NCI-H128 (cell line): ENCODE measurements at regions not wholly inside any gene's neighbourhood (a gene's known extent, or its start where the extent isn't known, plus 50 kb on each side); places are given as distances from the start of the nearest gene placed in this dataset.

ENCODE experiments used
- DNase-seq: peaks from one replicate; lab custom pipeline; 2025; ENCODE audit not compliant: unreplicated experiment; lab: John Stamatoyannopoulos, UW

DNA sequence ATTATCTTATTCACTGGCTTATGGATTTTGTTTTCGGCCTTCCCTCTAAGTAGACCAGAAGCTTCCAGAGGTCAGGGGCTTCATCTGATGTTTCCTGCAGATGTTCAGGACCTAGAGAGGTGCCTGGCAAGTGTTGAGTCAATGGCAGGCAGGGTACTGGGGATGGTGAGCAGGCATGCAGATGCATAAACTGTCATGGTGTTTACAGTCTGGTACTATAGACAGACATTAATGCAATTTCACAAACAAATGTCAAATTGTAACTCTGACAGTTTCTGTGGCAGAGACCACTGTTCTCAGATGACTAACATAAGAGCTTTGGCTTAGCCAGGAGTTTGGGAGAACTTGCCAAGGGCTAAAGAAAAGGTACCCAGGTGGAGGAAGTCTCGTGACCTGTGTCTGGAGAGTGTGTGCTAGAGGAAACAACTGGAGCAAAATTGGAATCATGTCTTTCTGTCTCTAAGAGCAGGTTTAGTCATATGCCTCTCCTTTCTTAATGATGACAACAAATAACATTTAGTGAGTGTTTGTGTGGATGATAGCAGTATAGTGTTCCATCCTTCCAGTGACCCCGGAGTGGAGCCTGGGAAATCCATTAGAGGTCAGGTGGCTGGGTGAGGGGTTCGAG, 53.7 kb upstream of the TRAK1 start:
- no peak for DNase-seq

DNA sequence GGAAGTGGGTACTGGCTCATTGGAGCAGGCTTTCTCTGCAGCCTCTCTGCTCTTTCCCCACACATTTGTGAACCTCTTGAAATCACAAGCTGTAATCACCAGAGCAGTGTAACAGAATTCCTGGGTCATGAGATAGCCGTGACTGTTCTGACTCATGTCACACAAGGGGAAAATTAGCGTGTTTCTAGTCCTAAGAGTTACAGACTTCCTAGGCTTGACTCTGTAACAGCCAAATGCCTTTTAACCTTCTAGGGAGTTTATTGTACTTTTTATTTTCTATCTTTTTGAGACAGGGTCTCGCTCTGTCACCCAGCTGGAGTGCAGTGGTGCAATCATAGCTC, 54.7 kb upstream of the TRAK1 start:
- DNase-seq = no peak

DNA sequence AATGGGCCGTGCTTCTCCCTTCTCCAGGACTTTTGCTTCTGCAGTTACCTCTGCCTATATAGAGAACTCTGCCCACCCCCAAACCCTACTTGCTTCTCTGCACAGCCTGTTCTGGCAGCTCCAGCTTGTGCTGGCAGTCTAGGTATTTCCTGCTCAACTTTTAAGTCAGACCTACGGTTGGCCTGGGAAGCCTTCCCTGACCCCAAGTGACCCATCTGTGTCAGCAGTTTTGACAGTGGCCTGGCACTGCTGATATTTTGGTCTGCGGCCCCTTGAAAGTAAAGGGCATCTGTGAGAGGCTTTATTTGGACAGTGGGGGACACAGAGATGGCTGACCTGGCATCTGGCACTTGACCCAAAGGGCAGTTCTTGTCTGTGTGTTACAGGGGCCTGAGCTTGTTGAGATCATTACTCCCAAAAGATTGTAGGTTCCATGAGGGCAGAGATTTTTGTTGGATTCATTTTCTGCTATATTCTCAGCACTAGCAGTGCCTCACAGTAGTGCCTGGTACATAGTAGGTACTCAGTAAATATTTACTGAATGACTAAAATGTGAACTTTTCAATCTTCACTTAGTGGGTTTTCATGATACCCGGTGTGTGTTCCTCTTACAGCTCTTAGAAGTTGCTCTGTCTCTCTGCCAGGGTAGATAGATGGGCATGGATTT, 55.2 kb upstream of the TRAK1 start:
- no peak for DNase-seq

DNA sequence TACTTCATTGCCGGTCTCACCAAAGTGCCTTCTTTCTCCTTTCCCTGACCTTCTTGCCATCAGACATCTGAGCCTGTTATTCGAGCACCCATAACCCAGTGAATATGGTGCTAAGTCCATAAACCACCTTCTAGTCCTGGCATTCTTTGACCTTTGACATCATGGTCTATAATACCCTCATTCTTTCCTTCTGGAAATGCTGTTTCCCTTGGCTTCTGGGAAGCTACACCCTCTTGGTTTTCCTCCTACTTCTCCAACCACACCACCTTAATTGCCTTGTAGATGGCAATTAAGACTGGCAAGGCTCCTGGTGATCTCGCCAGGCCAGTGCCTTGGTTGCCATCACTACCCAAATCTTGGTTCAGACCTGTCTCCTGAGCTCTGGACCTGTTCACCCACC, 56.1 kb upstream of the TRAK1 start:
- DNase-seq = no peak

DNA sequence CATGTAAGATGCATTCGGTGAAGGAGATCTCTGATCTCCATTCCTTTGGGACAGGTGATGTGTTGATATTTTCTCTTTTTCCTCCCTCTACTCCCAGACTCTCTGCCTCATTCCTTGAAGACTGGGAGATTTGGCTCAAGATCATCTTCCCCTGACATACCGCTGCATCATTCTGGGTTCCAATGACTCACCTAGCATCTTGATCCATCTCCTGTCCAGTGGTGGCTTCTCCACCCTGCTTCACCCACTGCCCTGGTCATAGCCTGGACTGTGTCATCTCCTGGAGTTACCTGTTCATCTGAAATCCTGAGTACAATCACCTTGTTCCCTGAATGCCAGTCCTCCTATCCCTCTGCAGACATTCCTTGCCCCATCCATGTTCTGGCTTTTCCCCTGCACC, 57.4 kb upstream of the TRAK1 start:
- DNase-seq = no peak

DNA sequence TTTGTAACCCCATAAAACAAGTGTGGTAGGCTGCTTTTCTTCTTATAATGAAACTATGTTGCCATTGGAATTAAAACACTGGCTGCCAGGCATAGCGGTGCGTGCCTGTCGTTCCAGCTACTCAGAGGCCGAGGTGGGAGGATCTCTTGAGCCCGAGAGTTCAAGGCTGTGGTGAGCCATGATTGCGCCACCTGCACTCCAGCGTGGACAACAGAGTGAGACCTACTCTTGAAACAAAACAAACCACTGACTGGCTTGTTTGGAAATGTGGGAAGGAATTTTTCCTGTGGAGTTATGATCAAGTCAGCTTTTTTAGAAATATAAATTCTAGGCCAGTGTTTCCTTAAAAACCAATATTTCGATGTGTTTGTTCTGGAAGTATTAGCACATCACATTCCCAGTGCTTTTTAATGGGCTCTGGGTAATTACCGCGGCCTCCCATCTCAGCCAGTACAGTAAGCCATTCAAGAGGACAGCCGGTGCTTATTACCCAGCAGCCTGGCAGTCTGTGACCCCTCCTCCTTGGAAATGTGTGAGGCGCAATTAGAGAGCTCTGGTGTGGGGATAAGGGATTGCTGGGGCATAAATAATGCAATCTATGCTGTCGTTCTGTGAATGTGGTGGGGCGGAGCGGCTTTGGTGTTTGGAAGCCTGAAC, 58.3 kb upstream of the TRAK1 start:
- DNase-seq = no peak

DNA sequence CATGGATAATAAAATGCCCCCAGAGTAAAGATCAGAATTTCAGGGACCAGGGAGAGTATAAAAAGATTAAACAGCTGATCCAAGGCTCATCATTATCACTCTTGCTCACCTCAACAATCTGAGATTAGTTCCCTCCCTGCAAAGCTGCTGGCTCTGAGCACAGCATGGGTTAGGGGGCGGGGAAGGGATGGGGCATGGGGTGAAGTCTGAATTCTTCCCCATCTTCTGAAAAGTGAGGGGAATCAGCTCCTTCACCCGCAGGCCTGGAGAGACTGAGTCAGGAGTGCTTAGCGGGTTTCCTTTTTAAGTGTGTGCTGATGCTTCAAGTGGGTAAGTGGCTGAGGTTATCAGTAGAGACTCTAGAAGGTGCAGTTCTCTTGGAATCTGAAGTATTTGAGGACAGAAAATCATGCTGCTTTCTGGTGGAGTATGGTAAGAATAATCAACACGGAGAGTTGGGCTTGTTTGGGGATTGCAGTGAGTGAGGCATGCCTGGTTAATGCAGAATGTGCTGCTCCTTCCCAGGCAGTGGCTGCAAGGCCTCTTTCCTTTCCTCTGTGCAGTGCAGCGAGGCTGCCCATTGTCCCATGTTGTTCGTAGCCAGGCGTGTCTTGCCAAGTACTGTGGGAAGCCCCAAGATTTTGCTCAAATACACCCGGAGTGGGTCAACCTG, 59.2 kb upstream of the TRAK1 start:
- DNase-seq = no peak

DNA sequence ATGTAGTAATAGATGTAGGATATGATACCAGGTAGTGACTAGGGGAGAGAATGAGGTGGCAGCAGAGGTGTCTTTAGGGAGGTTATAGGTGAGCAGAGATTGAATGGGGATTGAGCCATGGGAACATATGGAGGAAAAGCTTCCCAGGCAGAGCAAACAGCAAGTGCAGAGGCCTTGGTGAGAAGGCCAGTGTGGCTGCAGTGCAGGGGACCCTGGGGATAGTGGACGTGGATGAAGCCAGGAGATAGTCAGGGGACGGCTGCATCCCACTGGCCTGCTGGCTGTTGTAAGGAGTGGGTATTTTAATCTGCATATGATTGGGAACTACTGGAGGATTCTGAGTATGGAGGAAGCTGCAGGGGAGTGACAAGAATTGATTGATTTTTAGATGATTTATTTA, 62.7 kb upstream of the TRAK1 start:
- DNase-seq = no peak

DNA sequence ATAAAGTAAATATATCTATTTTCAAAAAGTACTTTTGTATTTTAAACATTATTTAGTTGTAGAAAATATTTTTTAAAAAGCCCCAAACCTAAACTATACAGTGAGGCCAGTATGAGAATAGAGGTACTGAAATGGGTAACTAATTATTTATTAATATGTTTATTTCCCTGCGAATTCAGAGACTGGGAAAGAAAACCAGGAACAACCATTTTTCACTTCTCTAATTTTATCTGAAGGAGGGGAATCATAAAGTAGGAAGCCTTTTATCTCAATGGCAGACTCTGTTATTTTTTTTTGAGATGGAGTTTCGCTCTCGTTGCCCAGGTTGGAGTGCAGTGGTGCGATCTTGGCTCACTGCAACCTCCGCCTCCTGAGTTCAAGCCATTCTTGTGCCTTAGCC, 63.6 kb upstream of the TRAK1 start:
- no peak for DNase-seq

DNA sequence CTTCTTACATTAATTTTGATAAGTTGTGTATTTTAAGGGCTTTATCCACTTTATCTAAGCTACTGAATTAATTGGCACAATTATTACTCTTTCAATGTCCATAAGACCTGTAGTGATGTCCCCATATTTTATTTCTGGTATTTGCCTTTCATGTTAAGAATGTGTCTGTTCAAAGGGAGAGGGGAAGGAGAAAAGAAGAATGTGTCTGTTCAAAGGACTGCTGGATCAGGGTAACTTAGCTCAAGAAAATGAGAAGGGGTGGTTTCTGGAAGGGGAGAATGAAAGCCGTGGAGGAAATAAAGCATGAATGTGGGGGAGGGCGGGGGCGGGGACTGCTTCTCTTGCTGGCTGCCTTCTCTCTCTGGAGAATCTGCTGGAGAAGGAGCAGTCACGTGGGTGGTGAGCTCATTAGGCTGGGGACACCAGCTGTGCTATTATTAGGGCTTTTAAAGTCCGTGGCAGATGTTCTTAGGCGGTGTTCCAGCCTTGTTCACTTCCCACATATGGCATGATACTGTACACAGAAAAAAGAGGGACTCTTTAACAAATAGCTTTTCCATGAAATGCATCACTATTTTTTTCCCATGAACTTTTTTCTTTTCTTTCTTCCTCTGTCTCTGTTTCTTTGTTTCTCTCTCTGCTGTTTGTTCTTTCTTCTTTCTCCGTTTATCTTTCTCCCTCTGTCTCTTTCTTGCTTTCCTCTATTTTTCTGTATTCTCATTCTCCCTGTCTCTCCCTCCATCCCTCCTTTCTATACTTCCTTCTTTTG, 63.7 kb upstream of the ULK4 start:
- DNase-seq = peak; percentile 45

DNA sequence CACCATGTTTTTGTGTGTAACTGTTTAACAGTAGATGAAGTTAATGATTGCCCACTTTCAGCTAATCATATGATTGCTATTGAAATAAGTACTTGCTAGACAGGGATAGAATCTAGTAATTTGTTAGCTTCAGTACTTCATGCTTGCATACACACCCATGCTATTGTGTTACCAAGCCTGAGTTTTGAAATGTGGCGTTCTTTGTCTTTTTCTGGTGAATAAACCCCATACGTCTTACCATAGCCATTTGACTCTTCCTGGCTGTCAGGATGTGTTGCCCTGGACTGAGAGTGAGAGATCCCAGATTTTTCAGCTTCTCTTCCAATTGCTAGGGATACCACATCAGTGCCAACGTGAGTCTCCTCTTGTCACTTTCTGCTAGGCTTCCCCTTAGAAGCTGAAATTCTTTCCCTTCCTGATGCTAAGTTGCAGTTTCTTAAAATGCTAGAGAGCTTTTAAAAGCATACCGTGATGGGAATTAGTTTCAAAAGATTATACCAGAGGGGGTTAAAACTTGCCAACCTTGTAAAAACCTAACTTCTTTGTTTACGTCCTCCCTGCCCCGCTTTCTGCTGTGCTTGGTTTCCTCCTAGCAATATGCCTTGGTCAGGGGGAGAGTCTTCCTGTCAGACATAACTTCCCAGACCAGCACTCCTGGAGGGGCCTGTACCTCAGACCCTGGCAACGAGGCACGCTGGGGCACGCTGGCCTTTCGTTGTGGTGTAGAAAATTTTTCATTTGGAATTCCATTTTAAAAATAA, 62.9 kb upstream of the ULK4 start:
- no peak for DNase-seq

DNA sequence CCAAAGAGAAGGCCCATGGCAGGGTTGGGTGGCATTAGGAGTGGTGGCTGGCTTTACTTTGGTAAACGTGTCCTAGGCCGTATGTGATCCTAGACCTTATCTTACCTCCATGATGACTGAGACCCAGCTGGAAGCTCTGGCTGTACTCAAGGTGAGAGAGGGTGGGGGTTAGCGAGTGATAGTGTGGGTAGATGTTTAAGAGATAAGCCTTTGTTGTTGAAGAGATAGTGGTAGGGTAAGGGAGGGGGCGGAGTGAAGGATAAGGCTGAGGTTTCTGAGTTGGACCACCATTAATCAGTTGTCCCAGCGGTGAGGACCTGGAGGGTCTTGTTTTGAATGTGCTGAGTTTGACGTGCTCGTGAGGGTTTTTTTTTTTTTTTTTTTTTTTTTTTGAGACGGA, 61.5 kb upstream of the ULK4 start:
- no peak for DNase-seq

DNA sequence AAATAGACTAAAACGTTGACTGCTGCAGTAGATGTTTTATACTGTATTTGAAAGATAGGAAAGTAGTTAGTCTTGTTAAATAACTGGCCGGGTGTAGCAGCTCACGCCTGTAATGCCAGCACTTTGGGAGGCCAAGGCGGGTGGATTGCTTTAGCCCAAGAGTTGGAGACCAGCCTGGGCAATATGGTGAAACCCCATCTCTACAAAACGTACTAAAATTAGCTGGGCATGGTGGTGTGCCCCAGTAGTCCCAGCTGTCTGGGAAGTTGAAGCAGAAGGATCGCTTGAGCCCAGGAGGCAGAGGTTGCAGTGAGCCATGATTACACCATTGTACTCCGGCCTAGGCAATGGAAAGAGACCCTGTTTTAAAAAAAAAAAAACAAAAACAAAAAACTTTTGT, 60.5 kb upstream of the ULK4 start:
- no peak for DNase-seq

DNA sequence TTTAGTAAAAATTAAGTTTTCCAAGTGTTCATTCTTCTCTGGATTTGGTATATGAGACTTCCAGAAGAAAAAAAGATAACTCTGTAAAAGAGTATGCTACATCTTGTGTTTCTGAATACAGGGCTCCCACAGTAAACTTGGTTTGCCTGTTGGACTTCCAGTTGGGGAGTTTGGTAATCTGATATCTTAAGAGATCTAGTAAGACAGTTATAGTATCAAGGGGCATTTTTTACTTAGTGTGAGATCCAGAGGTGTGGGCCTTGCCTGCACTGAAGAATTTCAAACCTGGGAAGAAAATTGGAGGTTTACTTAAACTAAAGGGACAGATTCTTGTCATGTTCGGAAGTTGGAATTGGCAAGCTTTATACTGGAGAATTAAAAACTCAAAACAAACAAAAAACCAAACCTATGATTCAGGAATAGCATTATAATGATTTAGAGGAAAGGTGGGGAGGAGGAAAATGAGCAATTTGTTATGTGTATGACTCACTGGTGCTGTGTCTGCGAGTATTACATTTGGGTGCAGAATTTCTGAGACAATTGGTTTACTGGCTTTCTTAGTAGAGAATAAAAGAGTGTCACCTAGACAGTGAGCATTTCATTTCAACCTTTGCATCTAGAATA, 58.9 kb upstream of the ULK4 start:
- DNase-seq = no peak

DNA sequence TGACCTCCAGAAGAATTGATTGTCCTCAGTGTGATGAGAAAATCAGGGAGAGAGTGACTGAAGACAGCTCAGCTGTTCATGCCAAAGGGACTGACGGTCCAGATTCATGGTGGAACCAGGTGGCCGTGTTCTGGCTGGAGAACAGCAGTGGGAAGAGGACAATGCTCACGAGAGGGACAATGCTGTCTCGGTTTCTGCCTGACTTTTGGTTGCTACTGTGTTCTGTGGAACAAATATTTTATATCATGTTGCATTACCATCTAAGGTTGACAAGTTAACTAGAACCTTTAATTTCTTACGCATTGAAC, 58.0 kb upstream of the ULK4 start:
- no peak for DNase-seq

DNA sequence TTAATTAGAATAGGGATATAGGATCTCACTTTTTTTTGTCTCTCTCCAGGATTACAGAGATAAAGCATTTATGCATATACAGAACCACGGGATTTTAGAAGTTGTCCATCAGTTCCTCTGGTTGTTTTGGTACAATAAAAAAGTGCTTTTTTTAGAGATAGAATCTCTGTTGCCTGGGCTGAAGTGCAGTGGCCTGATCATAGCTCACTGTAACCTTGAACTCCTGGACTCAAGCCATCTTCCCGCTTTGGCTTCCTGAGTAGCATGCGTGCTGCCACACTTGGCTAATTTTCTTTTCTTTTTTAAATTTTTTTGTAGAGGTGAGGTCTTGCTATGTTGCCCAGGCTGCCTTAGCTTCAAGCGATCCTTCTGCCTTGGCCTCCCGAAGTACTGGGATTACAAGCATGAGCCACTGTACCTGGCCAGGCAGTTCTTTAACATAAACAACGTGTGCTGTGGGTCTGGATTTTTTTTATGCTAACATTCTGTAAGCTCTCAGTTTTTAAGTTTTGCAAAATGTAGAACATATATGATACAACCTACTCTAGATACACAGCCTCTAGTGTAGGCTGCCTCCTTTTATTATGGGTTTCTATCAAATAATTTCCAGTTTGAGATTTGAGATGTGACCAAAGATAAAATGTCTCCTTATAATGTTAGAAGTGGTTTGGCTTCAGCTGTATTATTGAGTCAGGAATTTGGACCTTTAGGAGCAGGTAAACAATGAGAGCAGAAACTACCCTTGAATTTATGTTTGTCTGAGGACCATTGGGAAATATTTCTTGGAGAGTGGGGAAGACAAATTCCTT, 57.4 kb upstream of the ULK4 start:
- no peak for DNase-seq

DNA sequence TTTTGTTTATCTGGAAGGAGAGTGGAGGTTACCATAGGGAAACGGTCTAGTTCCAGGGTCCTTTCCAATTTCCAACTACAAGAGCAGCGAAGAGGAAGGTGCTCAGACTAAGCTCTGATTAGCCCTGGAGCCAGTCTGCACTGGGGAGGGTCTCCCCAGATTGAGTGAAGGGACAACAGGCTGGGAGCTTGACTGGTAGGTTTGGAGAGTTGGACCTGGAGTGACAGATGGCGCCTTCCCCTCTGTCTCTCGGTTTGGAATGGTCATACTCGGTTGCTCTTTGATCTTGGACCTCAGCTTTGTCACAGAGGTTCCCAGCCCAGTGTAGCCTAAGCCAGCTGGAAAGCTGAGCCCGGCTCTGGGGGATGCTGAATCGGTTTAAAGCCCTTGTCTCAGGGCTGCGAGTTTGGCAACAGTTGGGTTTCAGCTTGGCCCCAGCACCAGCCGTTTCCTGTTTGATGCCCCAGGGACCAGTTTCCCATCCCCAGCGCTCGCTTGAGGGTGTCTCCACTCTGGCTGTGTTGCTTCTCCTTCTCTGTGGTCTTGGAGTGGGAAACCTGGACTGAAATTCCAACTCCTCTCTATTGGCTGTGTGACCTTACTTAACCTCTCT, 53.1 kb upstream of the ULK4 start:
- no peak for DNase-seq

DNA sequence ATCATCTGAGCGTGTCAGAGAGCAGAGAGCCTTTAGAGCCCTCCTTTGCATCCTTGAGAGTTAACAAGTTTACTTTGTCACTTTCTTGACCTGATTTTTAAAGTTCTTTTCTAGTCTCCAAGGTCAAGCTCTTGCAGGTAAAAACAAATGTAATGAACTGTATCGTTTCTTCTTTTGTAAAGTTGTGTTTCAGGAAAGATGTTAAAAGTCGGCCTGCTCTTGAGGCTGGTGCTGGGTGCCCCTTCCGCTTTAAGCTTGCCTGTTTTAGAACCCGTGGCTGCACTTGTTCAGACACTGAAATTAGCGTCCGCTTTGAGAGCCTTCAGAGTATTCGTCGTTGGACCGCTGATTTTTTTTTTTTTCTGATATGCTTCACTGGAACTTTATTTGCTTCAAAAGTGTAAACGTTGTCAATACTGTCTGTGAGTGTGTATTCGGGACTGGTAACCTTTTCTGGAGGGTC, 52.6 kb upstream of the ULK4 start:
- DNase-seq = no peak
